Thoracic aorta (tissue), 2 donors: ENCODE measurements at regions not wholly inside any gene's neighbourhood (a gene's known extent, or its start where the extent isn't known, plus 50 kb on each side); places are given as distances from the start of the nearest gene placed in this dataset.

Experiments used
- ATAC-seq: fragments of 150-250 bp; one replicate; pipeline ENCODE4 v1.8.0; 2017; ENCODE audit warnings: low read depth; ENCODE audit not compliant: insufficient number of reproducible peaks, low FRiP score
- DNase-seq: peaks from one replicate; pipeline ENCODE4 v3.0.0-alpha.2; 2020; ENCODE audit warnings: low spot score
- H3K27ac ChIP-seq, 2 donors: fragments of 200-600 bp; sonication (generic); 1 replicate in 1 of 2; 2 replicates in 1 of 2; pipeline ENCODE4 v1.5.1; 2016; ENCODE audit warnings: mild to moderate bottlenecking in 2 of 2, moderate library complexity in 2 of 2
- H3K27me3 ChIP-seq: fragments of 200-600 bp; sonication (generic); replicated peaks from 2 replicates; pipeline ENCODE4 v1.6.0; 2016; ENCODE audit warnings: mild to moderate bottlenecking; ENCODE audit not compliant: insufficient read depth
- H3K36me3 ChIP-seq: fragments of 200-600 bp; sonication (generic); one replicate; pipeline ENCODE4 v1.5.1; 2016
- H3K4me1 ChIP-seq, 2 donors: fragments of 200-600 bp; sonication (generic); 1 replicate in 1 of 2; 2 replicates in 1 of 2; pipeline versions ENCODE4 v1.5.1 to v1.6.0; 2016; ENCODE audit warnings: low read depth in 2 of 2, mild to moderate bottlenecking in 1 of 2; ENCODE audit not compliant: control insufficient read depth in 1 of 2
- H3K4me3 ChIP-seq: fragments of 200-600 bp; sonication (generic); 2 replicates; pipeline ENCODE4 v1.5.1; 2016; ENCODE audit warnings: mild to moderate bottlenecking
- H3K9me3 ChIP-seq: fragments of 200-600 bp; sonication (generic); 2 replicates; pipeline ENCODE4 v1.5.1; 2016
- CTCF ChIP-seq: fragments of 200-600 bp; sonication (generic); IDR thresholded peaks from one replicate; pipeline ENCODE4 v1.5.1; 2019; ENCODE audit warnings: antibody characterized with exemption

- no peaks in the 10 kb centered on the region for H3K27me3 ChIP-seq
- no peak for DNase-seq
- peaks cover under 1 to 3% of the 10 kb centered on the region in 2 donors for H3K4me1 ChIP-seq
- H3K27ac ChIP-seq: no peak overlapping the region
- no peak for ATAC-seq
- no peak for TF ChIP-seq CTCF
- no peak overlapping the region for H3K4me3 ChIP-seq
- no peaks in the 10 kb centered on the region for H3K36me3 ChIP-seq
- peaks cover 13% of the 10 kb centered on the region for H3K9me3 ChIP-seq
Observed at GRCh38 chr1:221328371-221328770, 413.5 kb downstream of the DUSP10 start.

- H3K27me3 ChIP-seq: no peaks in the 10 kb centered on the region
- TF ChIP-seq CTCF: no peak
- no peak for ATAC-seq
- H3K9me3 ChIP-seq: peaks cover 13% of the 10 kb centered on the region
- H3K4me1 ChIP-seq: peaks cover 22 to 35% of the 10 kb centered on the region in 2 donors
- DNase-seq: no peak
- no peaks in the 10 kb centered on the region for H3K36me3 ChIP-seq
- H3K27ac ChIP-seq: no peak overlapping the region
- no peak overlapping the region for H3K4me3 ChIP-seq
Observed at GRCh38 chr1:221331273-221332183, 410.4 kb downstream of the DUSP10 start.

GRCh38 chr1:221334062-221334461 is 407.8 kb downstream of the DUSP10 start:
- Histone ChIP-seq H3K27ac (peak overlapping the region in 1 of 2 donors; percentile 57), H3K4me3 (peak overlapping the region; percentile 52)

GRCh38 chr1:221335161-221336101 is 406.5 kb downstream of the DUSP10 start:
- ATAC-seq: no peak

More at GRCh38 chr1:221334062-221334461, 407.8 kb downstream of the DUSP10 start:
- H3K9me3 ChIP-seq: peaks cover 13% of the 10 kb centered on the region
- DNase-seq: no peak
- H3K4me1 ChIP-seq: peaks cover 24 to 37% of the 10 kb centered on the region in 2 donors
- H3K27me3 ChIP-seq: no peaks in the 10 kb centered on the region
- ATAC-seq: no peak
- H3K36me3 ChIP-seq: no peaks in the 10 kb centered on the region
- no peak for TF ChIP-seq CTCF

More at GRCh38 chr1:221335161-221336101, 406.5 kb downstream of the DUSP10 start:
- Histone ChIP-seq H3K27ac (peak overlapping the region; percentile 27 to 35), H3K4me3 (peak overlapping the region; percentile 32), H3K27me3 (no peaks in the 10 kb centered on the region), H3K4me1 (peaks cover 24 to 37% of the 10 kb centered on the region in 2 donors), H3K36me3 (no peaks in the 10 kb centered on the region), H3K9me3 (peaks cover 13% of the 10 kb centered on the region)
- TF ChIP-seq CTCF: no peak
- DNase-seq: no peak
